Caco-2 (cell line): ENCODE measurements at regions not wholly inside any gene's neighbourhood (a gene's known extent, or its start where the extent isn't known, plus 50 kb on each side); places are given as distances from the start of the nearest gene placed in this dataset.

Experiments used
- BruUV-seq: library from RNA; stranded (reverse); fragments of 400-500 nt; replicated peaks from 2 replicates; lab custom pipeline; 2021; lab: Mats Ljungman, UMichigan
- CTCF ChIA-PET: fragments of 300-600 bp; sonication (Branson Sonifier 250); formaldehyde crosslinking; loops from one replicate; lab custom pipeline; 2022; ENCODE audit warnings: antibody characterized with exemption; lab: Charles Lee
- POLR2A ChIA-PET: fragments of 300-600 bp; sonication (Branson Sonifier 250); formaldehyde crosslinking; loops from one replicate; lab custom pipeline; 2022; ENCODE audit warnings: antibody characterized with exemption; lab: Charles Lee
- DNase-seq, 2 experiments: peaks; one replicate each; pipeline versions ENCODE4 v3.0.0 to v3.0.0-alpha.2; 2020 to 2022
- H3K27me3 ChIP-seq: replicated peaks from 2 replicates; pipeline ENCODE4 v1.6.0; 2011; ENCODE audit warnings: low read length; ENCODE audit not compliant: control insufficient read depth, insufficient read depth
- H3K36me3 ChIP-seq: 2 replicates; pipeline ENCODE4 v1.5.1; 2011; ENCODE audit warnings: low read length; ENCODE audit not compliant: control insufficient read depth, insufficient read depth
- H3K4me1 ChIP-seq: fragments of 250-450 bp; sonication (Bioruptor Pico); 2 replicates; pipeline ENCODE4 v1.5.1; 2020; ENCODE audit warnings: mild to moderate bottlenecking
- H3K4me3 ChIP-seq: 2 replicates; pipeline ENCODE4 v1.5.1; 2011; ENCODE audit warnings: low read depth, mild to moderate bottlenecking, control low read depth, low read length
- H3K9me3 ChIP-seq: fragments of 250-450 bp; sonication (Bioruptor Pico); 2 replicates; pipeline ENCODE4 v1.5.1; 2020; ENCODE audit warnings: mild to moderate bottlenecking, moderate library complexity
- H3K27ac Mint-ChIP-seq: one replicate; pipeline ENCODE4 v1.8.0; 2022; ENCODE audit warnings: mixed read lengths; ENCODE audit not compliant: unreplicated experiment
- H3K27me3 Mint-ChIP-seq: one replicate; pipeline ENCODE4 v1.8.0; 2022; ENCODE audit warnings: mixed read lengths; ENCODE audit not compliant: insufficient read depth, unreplicated experiment
- H3K36me3 Mint-ChIP-seq: one replicate; pipeline ENCODE4 v1.8.0; 2022; ENCODE audit warnings: mild to moderate bottlenecking, mixed read lengths; ENCODE audit not compliant: insufficient read depth, unreplicated experiment
- H3K4me1 Mint-ChIP-seq: one replicate; pipeline ENCODE4 v1.8.0; 2022; ENCODE audit warnings: low read depth, mixed read lengths; ENCODE audit not compliant: unreplicated experiment
- H3K4me3 Mint-ChIP-seq: one replicate; pipeline ENCODE4 v1.8.0; 2022; ENCODE audit warnings: mild to moderate bottlenecking, moderate library complexity, mixed read lengths; ENCODE audit not compliant: unreplicated experiment
- H3K9me3 Mint-ChIP-seq: one replicate; pipeline ENCODE4 v1.8.0; 2022; ENCODE audit warnings: mixed read lengths; ENCODE audit not compliant: unreplicated experiment
- intact Hi-C: fragments of 100-400 bp; cut with micrococcal nuclease; formaldehyde crosslinking; loops from one replicate; pipeline ENCODE4 v1.10.0; 2022; ENCODE audit not compliant: unreplicated experiment
- TF ChIP-seq, protein P1 (sequence below), 2 experiments: fragments of 200-600 bp in 1 of 2; IDR thresholded peaks; 1 replicate in 1 of 2; 2 replicates in 1 of 2; pipeline versions ENCODE4 v1.5.1 to v1.8.0; 2011 to 2022; ENCODE audit warnings: antibody characterized with exemption in 1 of 2, control low read depth in 1 of 2, inconsistent platforms in 1 of 2, low read depth in 1 of 2, low read length in 1 of 2, mild to moderate bottlenecking in 1 of 2, moderate library complexity in 1 of 2; ENCODE audit not compliant: insufficient read depth in 1 of 2, severe bottlenecking in 1 of 2, unreplicated experiment in 1 of 2

DNA sequence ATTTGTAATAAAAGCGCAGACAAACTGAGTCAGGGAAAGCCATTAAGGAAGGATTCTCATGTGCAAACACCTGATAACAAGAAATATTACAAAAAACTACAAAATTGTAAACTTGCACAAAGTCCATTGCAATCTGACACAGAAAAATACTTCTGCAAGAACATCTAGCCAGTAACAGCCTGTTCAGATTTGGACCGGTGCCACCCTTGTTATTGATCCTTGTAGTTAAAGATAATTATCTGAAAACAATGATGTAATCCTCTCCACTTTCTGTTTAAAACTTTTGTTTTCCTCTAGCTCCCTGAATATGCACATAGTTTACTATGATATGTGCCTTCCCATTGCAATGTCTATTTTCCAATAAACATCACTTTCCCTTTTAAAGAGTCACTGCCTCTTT is 1090.2 kb downstream of the PLOD2 start:
- no peaks in the 10 kb centered on the region for H3K4me1 Mint-ChIP-seq
- no peaks in the 10 kb centered on the region for H3K27me3 Mint-ChIP-seq
- no peaks in the 10 kb centered on the region for H3K27me3 ChIP-seq
- H3K4me3 Mint-ChIP-seq, result no peak overlapping the region
- peaks cover 6% of the 10 kb centered on the region for H3K36me3 Mint-ChIP-seq
- H3K36me3 ChIP-seq, result no peaks in the 10 kb centered on the region
- BruUV-seq, result no TSS peak
- H3K4me3 ChIP-seq, result no peak overlapping the region
- CTCF ChIA-PET, result no interaction called here
- no peaks in the 10 kb centered on the region for H3K4me1 ChIP-seq
- POLR2A ChIA-PET, result no interaction called here
- intact Hi-C loops, result no loop called here
- H3K9me3 Mint-ChIP-seq, result no peaks in the 10 kb centered on the region
- no peaks in the 10 kb centered on the region for H3K9me3 ChIP-seq
- DNase-seq, result no peak
- H3K27ac Mint-ChIP-seq, result no peak overlapping the region
- TF ChIP-seq, protein P1, sequence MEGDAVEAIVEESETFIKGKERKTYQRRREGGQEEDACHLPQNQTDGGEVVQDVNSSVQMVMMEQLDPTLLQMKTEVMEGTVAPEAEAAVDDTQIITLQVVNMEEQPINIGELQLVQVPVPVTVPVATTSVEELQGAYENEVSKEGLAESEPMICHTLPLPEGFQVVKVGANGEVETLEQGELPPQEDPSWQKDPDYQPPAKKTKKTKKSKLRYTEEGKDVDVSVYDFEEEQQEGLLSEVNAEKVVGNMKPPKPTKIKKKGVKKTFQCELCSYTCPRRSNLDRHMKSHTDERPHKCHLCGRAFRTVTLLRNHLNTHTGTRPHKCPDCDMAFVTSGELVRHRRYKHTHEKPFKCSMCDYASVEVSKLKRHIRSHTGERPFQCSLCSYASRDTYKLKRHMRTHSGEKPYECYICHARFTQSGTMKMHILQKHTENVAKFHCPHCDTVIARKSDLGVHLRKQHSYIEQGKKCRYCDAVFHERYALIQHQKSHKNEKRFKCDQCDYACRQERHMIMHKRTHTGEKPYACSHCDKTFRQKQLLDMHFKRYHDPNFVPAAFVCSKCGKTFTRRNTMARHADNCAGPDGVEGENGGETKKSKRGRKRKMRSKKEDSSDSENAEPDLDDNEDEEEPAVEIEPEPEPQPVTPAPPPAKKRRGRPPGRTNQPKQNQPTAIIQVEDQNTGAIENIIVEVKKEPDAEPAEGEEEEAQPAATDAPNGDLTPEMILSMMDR (IDR thresholded peaks at IDR 0.05; ENCODE audit: insufficient read depth in 1 of 2, low read depth in 1 of 2, low read length in 1 of 2, severe bottlenecking in 1 of 2, unreplicated experiment in 1 of 2), result no peak

GRCh38 chr3:145079436-145079835 is 1081.5 kb downstream of the PLOD2 start:
- Mint-ChIP-seq H3K9me3 (no peaks in the 10 kb centered on the region), H3K4me3 (no peak overlapping the region), H3K27ac (no peak overlapping the region), H3K4me1 (no peaks in the 10 kb centered on the region), H3K27me3 (peaks cover 3% of the 10 kb centered on the region), H3K36me3 (no peaks in the 10 kb centered on the region)
- H3K9me3 ChIP-seq, result no peaks in the 10 kb centered on the region
- ChIA-PET POLR2A (no interaction called here), CTCF (no interaction called here)
- intact Hi-C loops, result no loop called here
- TF ChIP-seq, protein P1 (IDR thresholded peaks at IDR 0.05; ENCODE audit: insufficient read depth in 1 of 2, low read depth in 1 of 2, low read length in 1 of 2, severe bottlenecking in 1 of 2, unreplicated experiment in 1 of 2), result no peak
- H3K4me3 ChIP-seq, result no peak overlapping the region
- H3K36me3 ChIP-seq, result no peaks in the 10 kb centered on the region
- no TSS peak for BruUV-seq
- no peaks in the 10 kb centered on the region for H3K4me1 ChIP-seq
- H3K27me3 ChIP-seq, result no peaks in the 10 kb centered on the region
- DNase-seq, result no peak

DNA sequence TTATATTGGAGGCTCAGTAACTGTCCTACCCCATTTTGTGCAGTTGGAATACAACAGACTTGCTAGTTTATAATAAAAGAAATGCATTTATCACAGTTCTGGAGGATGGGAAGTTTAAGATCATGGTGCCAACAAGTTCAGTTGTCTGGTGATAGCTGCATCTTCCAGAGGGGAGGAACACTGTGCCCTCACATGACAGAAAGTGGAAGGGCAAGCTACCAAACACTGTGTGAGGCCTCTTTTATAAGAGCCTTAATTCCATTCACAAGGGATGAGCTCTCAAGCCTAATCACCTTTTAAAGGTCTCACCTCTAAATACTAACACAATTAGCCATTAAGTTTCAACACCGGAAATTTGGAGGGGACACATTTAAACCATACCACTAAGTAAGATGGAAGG is 1073.9 kb downstream of the PLOD2 start:
- BruUV-seq, result no TSS peak
- Mint-ChIP-seq H3K27me3 (peaks cover 4% of the 10 kb centered on the region), H3K9me3 (no peaks in the 10 kb centered on the region), H3K27ac (no peak overlapping the region), H3K4me3 (no peak overlapping the region), H3K36me3 (no peaks in the 10 kb centered on the region), H3K4me1 (no peaks in the 10 kb centered on the region)
- intact Hi-C loops, result no loop called here
- POLR2A ChIA-PET, result no interaction called here
- CTCF ChIA-PET, result no interaction called here
- DNase-seq, result no peak
- H3K27me3 ChIP-seq, result no peaks in the 10 kb centered on the region
- no peaks in the 10 kb centered on the region for H3K4me1 ChIP-seq
- H3K4me3 ChIP-seq, result no peak overlapping the region
- no peaks in the 10 kb centered on the region for H3K9me3 ChIP-seq
- no peaks in the 10 kb centered on the region for H3K36me3 ChIP-seq
- TF ChIP-seq, protein P1 (IDR thresholded peaks at IDR 0.05; ENCODE audit: insufficient read depth in 1 of 2, low read depth in 1 of 2, low read length in 1 of 2, severe bottlenecking in 1 of 2, unreplicated experiment in 1 of 2), result no peak
